GM23248 (cell line): ENCODE measurements at regions not wholly inside any gene's neighbourhood (a gene's known extent, or its start where the extent isn't known, plus 50 kb on each side); places are given as distances from the start of the nearest gene placed in this dataset.

ENCODE experiments used
- DNase-seq: peaks from one replicate; pipeline ENCODE4 v3.0.0-alpha.2; 2015
- H2AFZ ChIP-seq: fragments of 200-600 bp; sonication (generic); 2 replicates; pipeline ENCODE4 v1.6.1; 2016; ENCODE audit warnings: antibody characterized with exemption
- H3F3A ChIP-seq: fragments of 200-600 bp; sonication (generic); 2 replicates; pipeline ENCODE4 v1.6.1; 2016; ENCODE audit warnings: mild to moderate bottlenecking, antibody characterized with exemption, mixed run types; ENCODE audit not compliant: insufficient read depth
- H3K27ac ChIP-seq: fragments of 200-600 bp; sonication (generic); 2 replicates; pipeline ENCODE4 v1.5.1; 2016; ENCODE audit warnings: mild to moderate bottlenecking
- H3K27me3 ChIP-seq: fragments of 200-600 bp; sonication (generic); replicated peaks from 2 replicates; pipeline ENCODE4 v1.6.1; 2016; ENCODE audit warnings: mild to moderate bottlenecking; ENCODE audit not compliant: insufficient read depth
- H3K36me3 ChIP-seq: fragments of 200-600 bp; sonication (generic); 2 replicates; pipeline ENCODE4 v1.6.1; 2016; ENCODE audit warnings: low read depth, mild to moderate bottlenecking
- H3K4me1 ChIP-seq: fragments of 200-600 bp; sonication (generic); 2 replicates; pipeline ENCODE4 v1.6.1; 2016; ENCODE audit warnings: mild to moderate bottlenecking; ENCODE audit not compliant: insufficient read depth
- H3K4me2 ChIP-seq: fragments of 200-600 bp; sonication (generic); one replicate; pipeline ENCODE4 v1.6.1; 2016; ENCODE audit warnings: mild to moderate bottlenecking; ENCODE audit not compliant: unreplicated experiment
- H3K4me3 ChIP-seq: fragments of 200-600 bp; sonication (generic); 2 replicates; pipeline ENCODE4 v1.5.1; 2016; ENCODE audit warnings: mild to moderate bottlenecking
- H3K79me2 ChIP-seq: fragments of 200-600 bp; sonication (generic); 2 replicates; pipeline ENCODE4 v1.6.1; 2016; ENCODE audit warnings: mild to moderate bottlenecking; ENCODE audit not compliant: insufficient read depth
- H3K9ac ChIP-seq: fragments of 200-600 bp; sonication (generic); 2 replicates; pipeline ENCODE4 v1.6.1; 2016; ENCODE audit warnings: mild to moderate bottlenecking
- H3K9me2 ChIP-seq: fragments of 200-600 bp; sonication (generic); 2 replicates; pipeline ENCODE4 v1.6.1; 2016; ENCODE audit warnings: mixed run types, mild to moderate bottlenecking, moderate library complexity; ENCODE audit not compliant: insufficient read depth
- H3K9me3 ChIP-seq: fragments of 200-600 bp; sonication (generic); one replicate; pipeline ENCODE4 v1.6.1; 2017; ENCODE audit warnings: low read depth
- H4K20me1 ChIP-seq: fragments of 200-600 bp; sonication (generic); 2 replicates; pipeline ENCODE4 v1.6.0; 2016; ENCODE audit not compliant: insufficient read depth
- EZH2 ChIP-seq: fragments of 200-600 bp; sonication (generic); IDR thresholded peaks from 2 replicates; pipeline ENCODE4 v1.6.1; 2018; ENCODE audit warnings: antibody characterized with exemption, mild to moderate bottlenecking; ENCODE audit not compliant: insufficient read depth, poor library complexity, severe bottlenecking
- EZH2phosphoT487 ChIP-seq: fragments of 200-600 bp; sonication (generic); IDR thresholded peaks from 2 replicates; pipeline ENCODE4 v1.6.1; 2018; ENCODE audit warnings: antibody characterized with exemption, moderate library complexity, mild to moderate bottlenecking, low read depth; ENCODE audit not compliant: insufficient read depth
- WGBS, 2 experiments: methylation state at CpG; one replicate each; pipeline ENCODE4 v1.1.6; 2015 to 2017; ENCODE audit warnings: low lambda C conversion rate in 2 of 2, low coverage in 1 of 2; ENCODE audit errors: missing lambda C conversion rate in 2 of 2; 5-methylcytosine and 5-hydroxymethylcytosine counted together
- in situ Hi-C: fragments of 300-500 bp; cut with MboI; formaldehyde crosslinking; loops from 2 replicates; pipeline ENCODE4 v1.15.0; 2020

GRCh38 chr10:1824928-1825327 lies 87.6 kb upstream of the ADARB2 start:
- no peaks in the 10 kb centered on the region for H3K36me3 ChIP-seq
- no peak overlapping the region for H3K9ac ChIP-seq
- no peaks in the 10 kb centered on the region for H3K9me3 ChIP-seq
- in situ Hi-C loops, result no loop called here
- no peaks in the 10 kb centered on the region for H3F3A ChIP-seq
- no peak overlapping the region for H2AFZ ChIP-seq
- no peak overlapping the region for H3K4me3 ChIP-seq
- 9% methylated on average over 3 of the region's 3 CpGs for WGBS, 2 experiments
- H3K27me3 ChIP-seq, result no peaks in the 10 kb centered on the region
- H3K4me2 ChIP-seq, result no peak overlapping the region
- TF ChIP-seq EZH2, result no peak
- TF ChIP-seq EZH2phosphoT487, result no peak
- H4K20me1 ChIP-seq, result no peaks in the 10 kb centered on the region
- no peak overlapping the region for H3K27ac ChIP-seq
- no peak for DNase-seq
- no peaks in the 10 kb centered on the region for H3K4me1 ChIP-seq
- H3K9me2 ChIP-seq, result no peaks in the 10 kb centered on the region
- H3K79me2 ChIP-seq, result no peaks in the 10 kb centered on the region

- no peaks in the 10 kb centered on the region for H4K20me1 ChIP-seq
- H3K27ac ChIP-seq, result no peak overlapping the region
- H3K27me3 ChIP-seq, result no peaks in the 10 kb centered on the region
- H2AFZ ChIP-seq, result no peak overlapping the region
- H3F3A ChIP-seq, result no peaks in the 10 kb centered on the region
- in situ Hi-C loops, result no loop called here
- no peak overlapping the region for H3K4me2 ChIP-seq
- no peaks in the 10 kb centered on the region for H3K36me3 ChIP-seq
- H3K9me3 ChIP-seq, result no peaks in the 10 kb centered on the region
- no peak for DNase-seq
- H3K4me3 ChIP-seq, result no peak overlapping the region
- no peaks in the 10 kb centered on the region for H3K9me2 ChIP-seq
- H3K9ac ChIP-seq, result no peak overlapping the region
- no peaks in the 10 kb centered on the region for H3K79me2 ChIP-seq
- no peak for TF ChIP-seq EZH2phosphoT487
- TF ChIP-seq EZH2, result no peak
- no peaks in the 10 kb centered on the region for H3K4me1 ChIP-seq
- WGBS, 2 experiments, result 7 to 19% methylated on average over 1 of the region's 1 CpG
Observed at GRCh38 chr10:1814556-1814955, 77.2 kb upstream of the ADARB2 start.

- no peaks in the 10 kb centered on the region for H3K36me3 ChIP-seq
- H3K27me3 ChIP-seq, result no peaks in the 10 kb centered on the region
- TF ChIP-seq EZH2phosphoT487, result no peak
- TF ChIP-seq EZH2, result no peak
- no peak overlapping the region for H3K9ac ChIP-seq
- no peak for DNase-seq
- in situ Hi-C loops, result no loop called here
- H2AFZ ChIP-seq, result no peak overlapping the region
- no peak overlapping the region for H3K27ac ChIP-seq
- no peaks in the 10 kb centered on the region for H3K4me1 ChIP-seq
- no peaks in the 10 kb centered on the region for H3K9me2 ChIP-seq
- H3K4me2 ChIP-seq, result no peak overlapping the region
- H3K79me2 ChIP-seq, result no peaks in the 10 kb centered on the region
- no peaks in the 10 kb centered on the region for H3K9me3 ChIP-seq
- no peaks in the 10 kb centered on the region for H3F3A ChIP-seq
- 66 to 70% methylated on average over 27 of the region's 27 CpGs for WGBS, 2 experiments
- no peak overlapping the region for H3K4me3 ChIP-seq
- H4K20me1 ChIP-seq, result no peaks in the 10 kb centered on the region
Observed at GRCh38 chr10:1809139-1809741, 71.9 kb upstream of the ADARB2 start.

- Histone ChIP-seq H3K27me3 (no peaks in the 10 kb centered on the region), H2AFZ (no peak overlapping the region), H3K9me2 (no peaks in the 10 kb centered on the region), H3F3A (no peaks in the 10 kb centered on the region), H4K20me1 (no peaks in the 10 kb centered on the region), H3K27ac (no peak overlapping the region), H3K4me1 (no peaks in the 10 kb centered on the region), H3K36me3 (no peaks in the 10 kb centered on the region), H3K9me3 (no peaks in the 10 kb centered on the region), H3K79me2 (no peaks in the 10 kb centered on the region), H3K9ac (no peak overlapping the region), H3K4me2 (no peak overlapping the region), H3K4me3 (no peak overlapping the region)
- no peak for DNase-seq
- WGBS, 2 experiments, result 60% methylated on average over 25 of the region's 25 CpGs
- in situ Hi-C loops, result no loop called here
- no peak for TF ChIP-seq EZH2phosphoT487
Observed at GRCh38 chr10:1807924-1808323, 70.6 kb upstream of the ADARB2 start.

GRCh38 chr10:1807196-1807595 lies 69.9 kb upstream of the ADARB2 start:
- H3K4me2 ChIP-seq, result no peak overlapping the region
- no peak overlapping the region for H3K9ac ChIP-seq
- no peaks in the 10 kb centered on the region for H3K9me3 ChIP-seq
- no peak for TF ChIP-seq EZH2phosphoT487
- TF ChIP-seq EZH2, result no peak
- in situ Hi-C loops, result no loop called here
- no peaks in the 10 kb centered on the region for H3K4me1 ChIP-seq
- no peaks in the 10 kb centered on the region for H3F3A ChIP-seq
- no peaks in the 10 kb centered on the region for H3K36me3 ChIP-seq
- H2AFZ ChIP-seq, result no peak overlapping the region
- no peaks in the 10 kb centered on the region for H3K9me2 ChIP-seq
- H3K4me3 ChIP-seq, result no peak overlapping the region
- no peak overlapping the region for H3K27ac ChIP-seq
- WGBS, 2 experiments, result 25 to 55% methylated on average over 9 of the region's 9 CpGs
- H3K27me3 ChIP-seq, result no peaks in the 10 kb centered on the region
- no peak for DNase-seq
- H3K79me2 ChIP-seq, result no peaks in the 10 kb centered on the region
- no peaks in the 10 kb centered on the region for H4K20me1 ChIP-seq
